GM19372 (cell line): ENCODE measurements at regions not wholly inside any gene's neighbourhood (a gene's known extent, or its start where the extent isn't known, plus 50 kb on each side); places are given as distances from the start of the nearest gene placed in this dataset.

ENCODE experiments used
- ATAC-seq: cut with Tn5 transposase; IDR thresholded peaks from one replicate; pipeline ENCODE4 v1.9.1; 2021; ENCODE audit warnings: mild to moderate bottlenecking, low read depth, moderate library complexity; ENCODE audit not compliant: unreplicated experiment

GRCh38 chr16:85173146-85173980 is 61.1 kb upstream of the CIBAR2 start:
- ATAC-seq, result no peak

- no peak for ATAC-seq
These were observed 61.9 kb upstream of the CIBAR2 start for GRCh38 chr16:85173981-85174751.

- ATAC-seq, result no peak
These were observed 62.8 kb upstream of the CIBAR2 start for GRCh38 chr16:85174871-85175723.

- no peak for ATAC-seq
These were observed 63.5 kb upstream of the CIBAR2 start for GRCh38 chr16:85175724-85176233.

GRCh38 chr16:85176541-85177447 is 64.5 kb upstream of the CIBAR2 start:
- ATAC-seq, result no peak

- ATAC-seq, result no peak
These were observed 65.2 kb upstream of the CIBAR2 start for GRCh38 chr16:85177448-85177846.

- no peak for ATAC-seq
These were observed 65.8 kb upstream of the CIBAR2 start for GRCh38 chr16:85178006-85178591.

- no peak for ATAC-seq
These were observed 66.3 kb upstream of the CIBAR2 start for GRCh38 chr16:85178596-85178995.

- no peak for ATAC-seq
These were observed 67.2 kb upstream of the CIBAR2 start for GRCh38 chr16:85179344-85180046.

GRCh38 chr16:85180047-85180826 is 68.0 kb upstream of the CIBAR2 start:
- ATAC-seq, result no peak

GRCh38 chr16:85180827-85181738 is 68.8 kb upstream of the CIBAR2 start:
- no peak for ATAC-seq

- no peak for ATAC-seq
These were observed 69.5 kb upstream of the CIBAR2 start for GRCh38 chr16:85181739-85182129.

GRCh38 chr16:85182286-85182685 is 70.0 kb upstream of the CIBAR2 start:
- ATAC-seq, result no peak

- no peak for ATAC-seq
These were observed 70.5 kb upstream of the CIBAR2 start for GRCh38 chr16:85182774-85183173.

- no peak for ATAC-seq
These were observed 71.3 kb upstream of the CIBAR2 start for GRCh38 chr16:85183564-85183963.

- ATAC-seq, result no peak
These were observed 72.1 kb upstream of the CIBAR2 start for GRCh38 chr16:85184404-85184803.
